HG02884 (cell line): ENCODE measurements at regions not wholly inside any gene's neighbourhood (a gene's known extent, or its start where the extent isn't known, plus 50 kb on each side); places are given as distances from the start of the nearest gene placed in this dataset.

ENCODE experiments used
- ATAC-seq: cut with Tn5 transposase; IDR thresholded peaks from one replicate; pipeline ENCODE4 v1.9.1; 2021; ENCODE audit warnings: mild to moderate bottlenecking, moderate library complexity; ENCODE audit not compliant: unreplicated experiment

- no peak for ATAC-seq
Observed at GRCh38 chr9:16959391-16959790, 88.9 kb upstream of the BNC2 start.

DNA sequence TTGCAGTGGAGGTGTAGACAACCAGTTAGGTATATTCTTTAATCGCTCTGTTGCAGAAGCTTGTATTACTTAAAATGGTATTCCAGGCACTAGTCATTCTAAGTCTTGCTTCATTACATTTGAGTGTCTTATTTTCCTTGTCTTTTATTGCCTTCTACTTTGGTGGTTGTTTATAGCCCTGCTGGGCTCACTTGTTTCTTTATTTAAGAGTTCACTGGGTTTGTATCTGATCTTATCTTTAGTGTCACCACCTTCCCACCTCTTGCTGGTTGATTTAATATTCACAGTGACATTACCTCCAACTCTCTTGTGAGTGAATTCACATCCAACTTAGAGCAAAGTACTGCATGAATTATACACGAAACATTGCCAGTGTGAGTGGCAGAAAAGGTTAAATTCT is 83.6 kb upstream of the BNC2 start:
- no peak for ATAC-seq

DNA sequence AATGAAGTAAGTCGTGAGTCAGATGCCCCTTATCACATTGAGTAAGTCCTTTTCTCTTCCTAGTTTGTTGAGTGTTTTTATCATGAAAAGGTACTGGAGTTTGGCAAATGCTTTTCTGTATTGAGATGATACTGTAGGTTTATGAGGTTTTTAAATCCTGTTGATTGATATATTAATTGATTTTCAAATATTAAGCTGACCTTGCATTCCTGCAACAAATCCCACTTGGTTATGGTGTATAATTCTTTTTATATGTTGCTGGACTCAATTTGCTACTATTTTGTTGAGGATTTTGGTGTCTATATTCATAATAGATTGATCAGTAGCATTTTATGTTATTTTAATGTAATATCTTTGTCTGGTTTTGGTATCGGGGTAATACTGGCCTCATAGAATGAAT is 81.0 kb upstream of the BNC2 start:
- ATAC-seq = no peak

DNA sequence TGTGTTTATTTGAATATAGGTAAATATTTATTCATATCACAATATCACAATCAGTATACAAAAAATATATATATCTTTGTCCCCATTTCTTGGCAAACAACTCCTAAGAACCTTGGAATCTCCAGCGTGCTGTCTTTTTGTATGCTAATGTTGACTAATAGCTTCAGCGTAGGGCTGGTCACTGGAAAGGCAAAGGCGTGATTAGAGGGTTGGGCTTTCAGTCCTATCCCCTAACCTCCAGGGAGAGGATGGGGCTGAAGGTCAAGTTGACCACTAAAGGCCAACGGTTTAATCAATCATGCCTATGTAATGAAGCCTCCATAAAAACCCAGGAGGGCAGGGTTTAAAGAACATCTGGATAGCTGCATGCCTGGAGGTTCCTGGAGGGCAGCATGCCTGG is 79.6 kb upstream of the BNC2 start:
- ATAC-seq = no peak

GRCh38 chr9:16930578-16930977 is 60.1 kb upstream of the BNC2 start:
- no peak for ATAC-seq

DNA sequence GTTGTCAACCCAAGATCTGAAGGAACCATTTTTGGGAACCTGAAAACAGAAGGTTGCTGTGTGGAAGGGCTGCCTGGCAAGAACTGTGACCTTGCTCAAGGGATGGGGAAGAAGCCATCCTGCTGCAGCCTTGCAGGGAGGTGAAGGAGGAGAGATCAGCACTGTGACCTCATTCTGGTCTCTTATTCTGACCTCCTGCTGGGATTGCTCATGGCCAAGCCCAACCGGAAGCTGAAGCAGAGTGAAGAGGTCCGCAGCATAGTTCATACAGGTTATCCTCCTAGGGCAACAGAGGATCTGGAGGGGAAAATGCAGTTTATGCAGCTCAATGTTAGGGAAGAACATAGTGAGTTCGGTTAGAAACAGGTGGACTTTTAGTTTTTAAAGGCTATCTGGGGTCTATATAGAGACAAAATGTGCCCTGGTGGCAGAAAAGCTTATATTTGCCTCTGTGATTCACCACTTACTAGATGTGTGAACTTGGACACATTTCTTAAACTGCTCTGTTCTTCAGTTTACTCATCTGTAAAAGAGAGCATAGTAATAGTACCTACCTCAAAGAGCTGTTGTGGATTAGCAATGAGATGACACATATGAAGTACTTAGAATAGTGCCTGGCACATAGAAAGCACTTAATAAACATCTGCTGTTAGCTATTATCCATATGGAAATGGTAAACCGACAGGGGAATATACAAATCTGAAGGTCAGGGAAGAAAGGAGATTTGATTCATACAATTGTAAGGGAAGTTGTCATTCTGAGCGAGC is 57.9 kb upstream of the BNC2 start:
- no peak for ATAC-seq

DNA sequence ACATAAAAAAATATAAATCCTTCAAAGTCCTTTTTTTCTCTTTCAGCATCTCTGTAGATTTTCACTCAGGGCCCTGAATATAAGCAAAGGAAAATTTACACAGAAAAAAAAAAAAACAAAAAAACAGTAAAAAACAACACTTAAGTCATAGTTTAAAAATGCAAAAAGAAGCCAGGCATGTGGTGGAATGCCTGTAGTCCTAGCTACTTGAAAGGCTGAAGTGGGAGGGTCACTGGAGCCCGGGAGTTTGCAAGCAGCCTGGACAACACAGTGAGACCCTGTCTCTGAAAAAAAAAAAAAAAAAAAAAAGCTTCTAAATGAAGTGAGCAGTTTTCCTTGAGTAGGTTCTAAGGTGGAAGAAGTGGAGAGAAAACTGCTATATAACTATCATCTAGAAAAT is 55.0 kb upstream of the BNC2 start:
- ATAC-seq = no peak

DNA sequence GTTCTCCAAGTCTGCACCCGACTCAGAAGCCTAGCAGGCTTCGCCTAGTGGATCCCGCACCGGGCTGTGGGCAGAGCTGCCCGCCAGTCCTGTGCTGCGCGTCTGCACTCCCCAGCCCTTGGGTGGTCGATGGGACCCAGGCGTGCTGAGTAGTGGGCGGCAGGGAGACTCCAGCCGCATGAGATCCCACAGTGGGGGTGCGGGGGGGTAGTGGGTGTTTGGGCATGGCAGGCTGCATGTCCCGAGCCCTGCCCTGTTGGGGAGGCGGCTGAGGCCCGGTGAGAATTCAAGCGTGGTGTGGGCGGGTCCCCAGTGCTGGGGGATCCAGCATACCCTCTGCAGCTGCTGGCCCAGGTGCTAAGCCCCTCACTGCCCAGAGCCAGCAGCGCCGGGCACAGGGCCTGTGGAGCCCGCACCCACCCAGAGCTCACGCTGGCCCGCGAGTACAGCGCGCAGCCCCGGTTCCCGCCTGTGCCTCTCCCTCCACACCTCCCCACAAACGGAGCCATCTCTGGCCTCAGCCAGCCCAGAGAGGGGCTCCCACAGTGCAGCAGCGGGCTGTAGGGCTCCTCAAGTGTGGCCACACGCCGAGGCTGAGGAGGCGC is 53.9 kb upstream of the BNC2 start:
- ATAC-seq = no peak

- no peak for ATAC-seq
Observed at GRCh38 chr9:16921855-16922254, 51.4 kb upstream of the BNC2 start.
